GM23338 (cell line): ENCODE measurements at regions not wholly inside any gene's neighbourhood (a gene's known extent, or its start where the extent isn't known, plus 50 kb on each side); places are given as distances from the start of the nearest gene placed in this dataset.

Experiments used
- ATAC-seq: fragments of 200-7000 bp; cut with Tn5 transposase; 3 replicates; pipeline ENCODE4 v1.9.1; 2020
- DNase-seq: peaks from one replicate; pipeline ENCODE4 v3.0.0-alpha.2; 2015; ENCODE audit warnings: low spot score
- H2AFZ ChIP-seq: fragments of 200-600 bp; sonication (generic); 2 replicates; pipeline ENCODE4 v1.8.0; 2016; ENCODE audit warnings: antibody characterized with exemption, mild to moderate bottlenecking, moderate library complexity
- H3F3A ChIP-seq: fragments of 200-600 bp; sonication (generic); replicated peaks from 2 replicates; pipeline ENCODE4 v1.8.0; 2017; ENCODE audit warnings: antibody characterized with exemption, mixed run types, low read depth
- H3K27ac ChIP-seq: fragments of 200-600 bp; sonication (generic); 2 replicates; pipeline ENCODE4 v1.6.1; 2016; ENCODE audit warnings: low read depth
- H3K27me3 ChIP-seq: fragments of 200-600 bp; sonication (generic); 2 replicates; pipeline ENCODE4 v1.8.0; 2016; ENCODE audit warnings: mild to moderate bottlenecking, mixed run types, moderate library complexity; ENCODE audit not compliant: insufficient read depth
- H3K36me3 ChIP-seq: fragments of 200-600 bp; sonication (generic); 2 replicates; pipeline ENCODE4 v1.8.0; 2016; ENCODE audit warnings: mild to moderate bottlenecking; ENCODE audit not compliant: insufficient read depth
- H3K4me1 ChIP-seq: fragments of 200-600 bp; sonication (generic); 2 replicates; pipeline ENCODE4 v1.8.0; 2016; ENCODE audit warnings: mild to moderate bottlenecking, moderate library complexity; ENCODE audit not compliant: insufficient read depth
- H3K4me2 ChIP-seq: fragments of 200-600 bp; sonication (generic); 2 replicates; pipeline ENCODE4 v1.7.1; 2017; ENCODE audit warnings: mixed run types
- H3K4me3 ChIP-seq: fragments of 200-600 bp; sonication (generic); 2 replicates; pipeline ENCODE4 v1.6.1; 2016; ENCODE audit warnings: mixed run types
- H3K79me2 ChIP-seq: fragments of 200-600 bp; sonication (generic); replicated peaks from 2 replicates; pipeline ENCODE4 v1.8.0; 2017; ENCODE audit warnings: mild to moderate bottlenecking; ENCODE audit not compliant: insufficient read depth
- H3K9me2 ChIP-seq: fragments of 200-600 bp; sonication (generic); 2 replicates; pipeline ENCODE4 v1.8.0; 2017; ENCODE audit not compliant: insufficient read depth
- H4K20me1 ChIP-seq: fragments of 200-600 bp; sonication (generic); replicated peaks from 2 replicates; pipeline ENCODE4 v1.8.0; 2017; ENCODE audit warnings: mild to moderate bottlenecking; ENCODE audit not compliant: insufficient read depth
- H3K27ac Mint-ChIP-seq: 2 replicates; pipeline ENCODE4 v1.8.0; 2020; ENCODE audit warnings: inconsistent platforms, mild to moderate bottlenecking, moderate library complexity, mixed read lengths
- H3K27me3 Mint-ChIP-seq: 3 replicates; pipeline ENCODE4 v1.8.0; 2022; ENCODE audit warnings: low read depth, mild to moderate bottlenecking, moderate library complexity, mixed read lengths, inconsistent platforms; ENCODE audit not compliant: insufficient read depth, poor library complexity
- H3K36me3 Mint-ChIP-seq: 3 replicates; pipeline ENCODE4 v1.8.0; 2021; ENCODE audit warnings: low read depth, mild to moderate bottlenecking, inconsistent platforms, moderate library complexity, mixed read lengths
- H3K4me1 Mint-ChIP-seq: 3 replicates; pipeline ENCODE4 v1.8.0; 2020; ENCODE audit warnings: mild to moderate bottlenecking, inconsistent platforms, mixed read lengths
- H3K4me3 Mint-ChIP-seq: 3 replicates; pipeline ENCODE4 v1.8.0; 2021; ENCODE audit warnings: moderate library complexity, mild to moderate bottlenecking, inconsistent platforms, mixed read lengths
- H3K9me3 Mint-ChIP-seq: 3 replicates; pipeline ENCODE4 v1.8.0; 2020; ENCODE audit warnings: moderate library complexity, mild to moderate bottlenecking, inconsistent platforms, mixed read lengths
- CTCF ChIP-seq, 2 experiments: fragments of 200-600 bp in 1 of 2; sonication (generic) in 1 of 2; conservative IDR thresholded peaks; 2 replicates each; pipeline versions ENCODE4 v1.5.1 to v1.6.1; 2016 to 2017; ENCODE audit warnings: antibody characterized with exemption in 2 of 2, low read depth in 2 of 2, mild to moderate bottlenecking in 2 of 2, moderate library complexity in 1 of 2
- NANOG ChIP-seq: IDR thresholded peaks from 2 replicates; pipeline ENCODE4 v1.6.1; 2016; ENCODE audit warnings: antibody characterized with exemption, borderline replicate concordance
- POLR2AphosphoS5 ChIP-seq: IDR thresholded peaks from 2 replicates; pipeline ENCODE4 v1.6.1; 2016; ENCODE audit warnings: antibody characterized with exemption, low read depth
- REST ChIP-seq: IDR thresholded peaks from one replicate; pipeline ENCODE4 v1.6.1; 2018; ENCODE audit warnings: antibody characterized with exemption; ENCODE audit not compliant: unreplicated experiment
- STAT1 ChIP-seq: IDR thresholded peaks from one replicate; pipeline ENCODE4 v1.6.1; 2016; ENCODE audit warnings: antibody characterized with exemption; ENCODE audit not compliant: unreplicated experiment
- ZNF331 ChIP-seq: fragments of 250-450 bp; sonication (Bioruptor Pico); IDR thresholded peaks from 2 replicates; pipeline ENCODE4 v1.5.0; 2020; ENCODE audit warnings: low read depth, mild to moderate bottlenecking, moderate library complexity

GRCh38 chr5:96337048-96337781 is 95.8 kb downstream of the PCSK1 start:
- no peaks in the 10 kb centered on the region for H4K20me1 ChIP-seq
- H3K36me3 ChIP-seq = no peaks in the 10 kb centered on the region
- no peaks in the 10 kb centered on the region for H3K9me3 Mint-ChIP-seq
- no peak overlapping the region for H3K4me3 Mint-ChIP-seq
- no peaks in the 10 kb centered on the region for H3F3A ChIP-seq
- no peaks in the 10 kb centered on the region for H3K27me3 ChIP-seq
- H3K36me3 Mint-ChIP-seq = no peaks in the 10 kb centered on the region
- no peak overlapping the region for H3K4me2 ChIP-seq
- no peak overlapping the region for H2AFZ ChIP-seq
- H3K27me3 Mint-ChIP-seq = no peaks in the 10 kb centered on the region
- ATAC-seq (no peak; the same call in 2 of the 3 replicates), DNase-seq (peak; percentile 31)
- peaks cover 9% of the 10 kb centered on the region; the same call in 2 of the 3 replicates for H3K4me1 Mint-ChIP-seq
- H3K4me3 ChIP-seq = no peak overlapping the region
- no peaks in the 10 kb centered on the region for H3K9me2 ChIP-seq
- H3K4me1 ChIP-seq = peaks cover 13% of the 10 kb centered on the region
- TF ChIP-seq REST = no peak
- TF ChIP-seq POLR2AphosphoS5 = no peak
- 0 out of 4 replicates have a peak, but pooled peaks of 1 of the 2 experiments have one; percentile 6 for TF ChIP-seq CTCF (conservative IDR thresholded peaks at IDR 0.05; ENCODE audit: low read depth in 2 of 2)
- TF ChIP-seq NANOG = no peak
- no peaks in the 10 kb centered on the region for H3K79me2 ChIP-seq
- no peak overlapping the region for H3K27ac ChIP-seq
- H3K27ac Mint-ChIP-seq = no peak overlapping the region

- H3K9me3 Mint-ChIP-seq = no peaks in the 10 kb centered on the region
- Histone ChIP-seq H3K4me2 (peak overlapping the region; percentile 55), H4K20me1 (no peaks in the 10 kb centered on the region), H3K79me2 (no peaks in the 10 kb centered on the region), H2AFZ (peak overlapping the region; percentile 53; the same call in 1 of the 2 replicates), H3K4me3 (no peak overlapping the region), H3K27ac (no peak overlapping the region), H3K9me2 (no peaks in the 10 kb centered on the region), H3K36me3 (no peaks in the 10 kb centered on the region), H3F3A (no peaks in the 10 kb centered on the region), H3K4me1 (peaks cover 13% of the 10 kb centered on the region), H3K27me3 (no peaks in the 10 kb centered on the region)
- ATAC-seq (peak; percentile 92), DNase-seq (peak; percentile 88)
- peaks cover 9% of the 10 kb centered on the region; the same call in 2 of the 3 replicates for H3K4me1 Mint-ChIP-seq
- no peak overlapping the region for H3K27ac Mint-ChIP-seq
- H3K27me3 Mint-ChIP-seq = no peaks in the 10 kb centered on the region
- no peaks in the 10 kb centered on the region for H3K36me3 Mint-ChIP-seq
- TF ChIP-seq ZNF331 (no peak), STAT1 (no peak), CTCF (conservative IDR thresholded peaks at IDR 0.05; ENCODE audit: low read depth in 2 of 2) (peak; percentile 92 to 93)
- H3K4me3 Mint-ChIP-seq = no peak overlapping the region
Measured at GRCh38 chr5:96336351-96336985, 96.6 kb downstream of the PCSK1 start.
